H1 (cell line): ENCODE measurements at regions not wholly inside any gene's neighbourhood (a gene's known extent, or its start where the extent isn't known, plus 50 kb on each side); places are given as distances from the start of the nearest gene placed in this dataset.

Experiments used
- EP300 ChIP-seq, 2 experiments: IDR thresholded peaks; 1 replicate in 1 of 2; 2 replicates in 1 of 2; pipeline ENCODE4 v1.6.1; 2011 to 2012; ENCODE audit warnings: low read depth in 2 of 2, low read length in 2 of 2, mild to moderate bottlenecking in 2 of 2, borderline replicate concordance in 1 of 2, inconsistent platforms in 1 of 2, moderate library complexity in 1 of 2
- KDM4A ChIP-seq: IDR thresholded peaks from one replicate; pipeline ENCODE4 v1.7.1; 2012; ENCODE audit warnings: low read depth, mild to moderate bottlenecking, moderate library complexity, low read length, inconsistent platforms; ENCODE audit not compliant: severe bottlenecking
- SIRT6 ChIP-seq: IDR thresholded peaks from one replicate; pipeline ENCODE4 v1.7.1; 2012; ENCODE audit warnings: low read length, inconsistent platforms
- TF ChIP-seq, protein P1 (sequence below): fragments of 300-600 bp; sonication (generic); IDR thresholded peaks from 2 replicates; pipeline ENCODE4 v1.7.1; 2012; ENCODE audit warnings: low read length, moderate library complexity, mild to moderate bottlenecking, inconsistent platforms; ENCODE audit not compliant: insufficient replicate concordance

DNA sequence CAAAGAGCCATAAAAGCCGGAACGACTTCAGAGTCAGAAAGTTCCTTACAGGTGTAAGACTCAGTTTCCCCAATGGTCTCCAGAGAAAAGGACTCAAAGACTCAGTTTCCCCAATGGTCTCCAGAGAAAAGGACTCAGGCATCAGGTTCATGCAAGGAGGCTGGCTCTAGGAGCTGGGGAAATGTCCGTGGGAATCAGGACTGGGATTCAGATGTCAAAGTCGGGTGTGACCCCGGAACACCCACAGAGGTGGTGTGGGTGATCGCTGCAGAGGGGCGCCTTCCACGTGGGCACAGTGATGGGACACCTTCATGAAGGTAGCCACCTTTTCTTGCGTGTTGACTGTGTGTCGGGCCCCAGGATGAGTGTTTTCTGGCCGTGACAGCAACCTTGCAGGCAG, 340.8 kb downstream of the NPHP4 start (continued):
- TF ChIP-seq, protein P1, sequence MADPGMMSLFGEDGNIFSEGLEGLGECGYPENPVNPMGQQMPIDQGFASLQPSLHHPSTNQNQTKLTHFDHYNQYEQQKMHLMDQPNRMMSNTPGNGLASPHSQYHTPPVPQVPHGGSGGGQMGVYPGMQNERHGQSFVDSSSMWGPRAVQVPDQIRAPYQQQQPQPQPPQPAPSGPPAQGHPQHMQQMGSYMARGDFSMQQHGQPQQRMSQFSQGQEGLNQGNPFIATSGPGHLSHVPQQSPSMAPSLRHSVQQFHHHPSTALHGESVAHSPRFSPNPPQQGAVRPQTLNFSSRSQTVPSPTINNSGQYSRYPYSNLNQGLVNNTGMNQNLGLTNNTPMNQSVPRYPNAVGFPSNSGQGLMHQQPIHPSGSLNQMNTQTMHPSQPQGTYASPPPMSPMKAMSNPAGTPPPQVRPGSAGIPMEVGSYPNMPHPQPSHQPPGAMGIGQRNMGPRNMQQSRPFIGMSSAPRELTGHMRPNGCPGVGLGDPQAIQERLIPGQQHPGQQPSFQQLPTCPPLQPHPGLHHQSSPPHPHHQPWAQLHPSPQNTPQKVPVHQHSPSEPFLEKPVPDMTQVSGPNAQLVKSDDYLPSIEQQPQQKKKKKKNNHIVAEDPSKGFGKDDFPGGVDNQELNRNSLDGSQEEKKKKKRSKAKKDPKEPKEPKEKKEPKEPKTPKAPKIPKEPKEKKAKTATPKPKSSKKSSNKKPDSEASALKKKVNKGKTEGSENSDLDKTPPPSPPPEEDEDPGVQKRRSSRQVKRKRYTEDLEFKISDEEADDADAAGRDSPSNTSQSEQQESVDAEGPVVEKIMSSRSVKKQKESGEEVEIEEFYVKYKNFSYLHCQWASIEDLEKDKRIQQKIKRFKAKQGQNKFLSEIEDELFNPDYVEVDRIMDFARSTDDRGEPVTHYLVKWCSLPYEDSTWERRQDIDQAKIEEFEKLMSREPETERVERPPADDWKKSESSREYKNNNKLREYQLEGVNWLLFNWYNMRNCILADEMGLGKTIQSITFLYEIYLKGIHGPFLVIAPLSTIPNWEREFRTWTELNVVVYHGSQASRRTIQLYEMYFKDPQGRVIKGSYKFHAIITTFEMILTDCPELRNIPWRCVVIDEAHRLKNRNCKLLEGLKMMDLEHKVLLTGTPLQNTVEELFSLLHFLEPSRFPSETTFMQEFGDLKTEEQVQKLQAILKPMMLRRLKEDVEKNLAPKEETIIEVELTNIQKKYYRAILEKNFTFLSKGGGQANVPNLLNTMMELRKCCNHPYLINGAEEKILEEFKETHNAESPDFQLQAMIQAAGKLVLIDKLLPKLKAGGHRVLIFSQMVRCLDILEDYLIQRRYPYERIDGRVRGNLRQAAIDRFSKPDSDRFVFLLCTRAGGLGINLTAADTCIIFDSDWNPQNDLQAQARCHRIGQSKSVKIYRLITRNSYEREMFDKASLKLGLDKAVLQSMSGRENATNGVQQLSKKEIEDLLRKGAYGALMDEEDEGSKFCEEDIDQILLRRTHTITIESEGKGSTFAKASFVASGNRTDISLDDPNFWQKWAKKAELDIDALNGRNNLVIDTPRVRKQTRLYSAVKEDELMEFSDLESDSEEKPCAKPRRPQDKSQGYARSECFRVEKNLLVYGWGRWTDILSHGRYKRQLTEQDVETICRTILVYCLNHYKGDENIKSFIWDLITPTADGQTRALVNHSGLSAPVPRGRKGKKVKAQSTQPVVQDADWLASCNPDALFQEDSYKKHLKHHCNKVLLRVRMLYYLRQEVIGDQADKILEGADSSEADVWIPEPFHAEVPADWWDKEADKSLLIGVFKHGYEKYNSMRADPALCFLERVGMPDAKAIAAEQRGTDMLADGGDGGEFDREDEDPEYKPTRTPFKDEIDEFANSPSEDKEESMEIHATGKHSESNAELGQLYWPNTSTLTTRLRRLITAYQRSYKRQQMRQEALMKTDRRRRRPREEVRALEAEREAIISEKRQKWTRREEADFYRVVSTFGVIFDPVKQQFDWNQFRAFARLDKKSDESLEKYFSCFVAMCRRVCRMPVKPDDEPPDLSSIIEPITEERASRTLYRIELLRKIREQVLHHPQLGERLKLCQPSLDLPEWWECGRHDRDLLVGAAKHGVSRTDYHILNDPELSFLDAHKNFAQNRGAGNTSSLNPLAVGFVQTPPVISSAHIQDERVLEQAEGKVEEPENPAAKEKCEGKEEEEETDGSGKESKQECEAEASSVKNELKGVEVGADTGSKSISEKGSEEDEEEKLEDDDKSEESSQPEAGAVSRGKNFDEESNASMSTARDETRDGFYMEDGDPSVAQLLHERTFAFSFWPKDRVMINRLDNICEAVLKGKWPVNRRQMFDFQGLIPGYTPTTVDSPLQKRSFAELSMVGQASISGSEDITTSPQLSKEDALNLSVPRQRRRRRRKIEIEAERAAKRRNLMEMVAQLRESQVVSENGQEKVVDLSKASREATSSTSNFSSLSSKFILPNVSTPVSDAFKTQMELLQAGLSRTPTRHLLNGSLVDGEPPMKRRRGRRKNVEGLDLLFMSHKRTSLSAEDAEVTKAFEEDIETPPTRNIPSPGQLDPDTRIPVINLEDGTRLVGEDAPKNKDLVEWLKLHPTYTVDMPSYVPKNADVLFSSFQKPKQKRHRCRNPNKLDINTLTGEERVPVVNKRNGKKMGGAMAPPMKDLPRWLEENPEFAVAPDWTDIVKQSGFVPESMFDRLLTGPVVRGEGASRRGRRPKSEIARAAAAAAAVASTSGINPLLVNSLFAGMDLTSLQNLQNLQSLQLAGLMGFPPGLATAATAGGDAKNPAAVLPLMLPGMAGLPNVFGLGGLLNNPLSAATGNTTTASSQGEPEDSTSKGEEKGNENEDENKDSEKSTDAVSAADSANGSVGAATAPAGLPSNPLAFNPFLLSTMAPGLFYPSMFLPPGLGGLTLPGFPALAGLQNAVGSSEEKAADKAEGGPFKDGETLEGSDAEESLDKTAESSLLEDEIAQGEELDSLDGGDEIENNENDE = no peak
- no peak for TF ChIP-seq EP300 (IDR thresholded peaks at IDR 0.05; ENCODE audit: borderline replicate concordance in 1 of 2, low read depth in 2 of 2, low read length in 2 of 2)
- TF ChIP-seq SIRT6 = no peak
- TF ChIP-seq KDM4A = no peak
- TF ChIP-seq, all 59 proteins: peak for 0
